ENCODE measurements at regions not wholly inside any gene's neighbourhood (a gene's known extent, or its start where the extent isn't known, plus 50 kb on each side); places are given as distances from the start of the nearest gene placed in this dataset.

DNA sequence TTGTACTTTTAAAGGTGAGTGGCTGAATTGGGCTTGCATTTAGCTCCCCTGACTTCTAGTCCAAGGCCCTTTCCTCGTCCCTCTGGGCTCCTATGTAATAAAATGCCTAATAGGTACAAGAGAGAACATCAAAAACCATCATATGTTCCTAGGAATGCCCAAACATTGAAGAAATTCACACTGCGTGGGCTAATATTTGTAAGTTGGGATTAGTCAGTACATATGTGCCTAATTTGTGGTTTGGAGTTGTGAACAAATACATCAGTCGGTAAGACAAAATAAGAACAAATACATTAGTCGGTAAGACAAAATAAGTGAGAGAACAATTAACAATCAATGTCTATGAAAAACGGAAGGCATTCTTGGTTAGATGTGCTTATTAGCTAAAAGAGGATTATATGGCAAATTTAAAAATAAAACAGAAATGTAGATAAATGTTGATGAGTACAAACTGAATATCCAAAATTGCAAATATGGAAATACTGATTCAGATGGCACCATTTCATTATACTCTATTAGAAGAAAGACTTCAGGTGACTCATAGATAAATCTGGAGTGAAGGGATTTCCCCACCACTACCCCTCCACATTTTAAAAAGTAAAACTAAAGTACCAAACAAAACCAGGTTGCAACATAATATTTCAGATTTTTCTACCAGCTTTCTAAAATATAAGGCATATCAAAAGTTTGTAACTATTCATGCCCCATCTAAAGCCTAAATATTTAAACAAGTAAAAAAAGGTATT is 325.4 kb downstream of the ZEB2 start:
- Mint-ChIP-seq H3K9me3 (ENCODE audit: unreplicated experiment) (no peaks in the 10 kb centered on the region), H3K4me1 (ENCODE audit: unreplicated experiment) (peaks cover 7% of the 10 kb centered on the region), H3K27ac (ENCODE audit: unreplicated experiment) (no peak overlapping the region), H3K36me3 (ENCODE audit: low read depth, unreplicated experiment) (no peaks in the 10 kb centered on the region), H3K27me3 (ENCODE audit: unreplicated experiment) (no peaks in the 10 kb centered on the region), H3K4me3 (ENCODE audit: unreplicated experiment) (no peak overlapping the region)
- TF ChIP-seq, protein P1, sequence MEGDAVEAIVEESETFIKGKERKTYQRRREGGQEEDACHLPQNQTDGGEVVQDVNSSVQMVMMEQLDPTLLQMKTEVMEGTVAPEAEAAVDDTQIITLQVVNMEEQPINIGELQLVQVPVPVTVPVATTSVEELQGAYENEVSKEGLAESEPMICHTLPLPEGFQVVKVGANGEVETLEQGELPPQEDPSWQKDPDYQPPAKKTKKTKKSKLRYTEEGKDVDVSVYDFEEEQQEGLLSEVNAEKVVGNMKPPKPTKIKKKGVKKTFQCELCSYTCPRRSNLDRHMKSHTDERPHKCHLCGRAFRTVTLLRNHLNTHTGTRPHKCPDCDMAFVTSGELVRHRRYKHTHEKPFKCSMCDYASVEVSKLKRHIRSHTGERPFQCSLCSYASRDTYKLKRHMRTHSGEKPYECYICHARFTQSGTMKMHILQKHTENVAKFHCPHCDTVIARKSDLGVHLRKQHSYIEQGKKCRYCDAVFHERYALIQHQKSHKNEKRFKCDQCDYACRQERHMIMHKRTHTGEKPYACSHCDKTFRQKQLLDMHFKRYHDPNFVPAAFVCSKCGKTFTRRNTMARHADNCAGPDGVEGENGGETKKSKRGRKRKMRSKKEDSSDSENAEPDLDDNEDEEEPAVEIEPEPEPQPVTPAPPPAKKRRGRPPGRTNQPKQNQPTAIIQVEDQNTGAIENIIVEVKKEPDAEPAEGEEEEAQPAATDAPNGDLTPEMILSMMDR (IDR thresholded peaks at IDR 0.05; ENCODE audit: unreplicated experiment): no peak
- DNase-seq (ENCODE audit: low spot score): no peak

GRCh38 chr2:144190908-144191605 is 328.9 kb downstream of the ZEB2 start:
- Mint-ChIP-seq H3K9me3 (ENCODE audit: unreplicated experiment) (no peaks in the 10 kb centered on the region), H3K27me3 (ENCODE audit: unreplicated experiment) (no peaks in the 10 kb centered on the region), H3K4me1 (ENCODE audit: unreplicated experiment) (no peaks in the 10 kb centered on the region), H3K27ac (ENCODE audit: unreplicated experiment) (no peak overlapping the region), H3K36me3 (ENCODE audit: low read depth, unreplicated experiment) (no peaks in the 10 kb centered on the region), H3K4me3 (ENCODE audit: unreplicated experiment) (no peak overlapping the region)
- no peak for DNase-seq (ENCODE audit: low spot score)
- TF ChIP-seq, protein P1 (IDR thresholded peaks at IDR 0.05; ENCODE audit: unreplicated experiment): no peak

DNA sequence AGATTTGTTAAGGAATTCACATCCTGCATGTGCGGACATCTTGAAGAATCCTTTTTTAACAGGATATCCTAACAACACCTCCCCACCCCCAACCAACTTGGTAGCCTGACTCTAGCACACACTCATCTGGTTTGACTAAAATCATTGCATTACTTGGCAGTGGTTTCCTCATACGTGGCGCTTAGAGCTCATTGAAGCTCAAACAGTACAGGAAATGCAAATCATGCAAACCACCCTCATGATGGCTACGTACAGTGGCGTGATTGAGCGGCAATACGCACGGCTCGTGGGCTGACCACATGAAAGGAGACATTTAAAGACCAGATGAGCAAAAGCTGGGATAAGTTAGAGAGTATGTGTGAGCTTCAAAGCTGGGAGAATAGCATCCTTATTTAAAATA is 336.2 kb downstream of the ZEB2 start:
- peak overlapping the region; percentile 80 for H3K27ac Mint-ChIP-seq (ENCODE audit: unreplicated experiment)
- H3K9me3 Mint-ChIP-seq (ENCODE audit: unreplicated experiment): no peaks in the 10 kb centered on the region
- H3K4me1 Mint-ChIP-seq (ENCODE audit: unreplicated experiment): peaks cover 8% of the 10 kb centered on the region
- H3K36me3 Mint-ChIP-seq (ENCODE audit: low read depth, unreplicated experiment): no peaks in the 10 kb centered on the region
- no peaks in the 10 kb centered on the region for H3K27me3 Mint-ChIP-seq (ENCODE audit: unreplicated experiment)
- DNase-seq (ENCODE audit: low spot score): peak; percentile 16
- TF ChIP-seq, protein P1 (IDR thresholded peaks at IDR 0.05; ENCODE audit: unreplicated experiment): no peak
- H3K4me3 Mint-ChIP-seq (ENCODE audit: unreplicated experiment): no peak overlapping the region

DNA sequence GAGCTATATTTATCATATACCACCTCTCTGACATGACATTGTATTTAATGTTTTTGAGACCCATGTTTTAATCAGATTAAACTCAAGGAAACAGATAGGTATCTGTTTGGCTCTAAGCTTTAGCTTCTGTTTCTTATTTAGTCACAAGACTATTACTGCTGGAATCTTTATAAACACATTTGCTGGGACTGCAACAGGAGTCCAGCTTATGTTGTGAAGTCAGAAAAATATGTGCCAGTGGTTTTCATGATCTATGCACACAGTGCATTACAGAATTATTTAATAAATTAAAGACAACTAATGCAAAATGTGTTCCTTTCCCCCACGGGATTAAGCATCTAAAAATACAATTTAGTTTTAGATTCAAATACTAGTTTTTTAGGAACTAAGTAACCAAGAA is 338.9 kb downstream of the ZEB2 start:
- no peak overlapping the region for H3K4me3 Mint-ChIP-seq (ENCODE audit: unreplicated experiment)
- peaks cover 8% of the 10 kb centered on the region for H3K4me1 Mint-ChIP-seq (ENCODE audit: unreplicated experiment)
- H3K36me3 Mint-ChIP-seq (ENCODE audit: low read depth, unreplicated experiment): peaks cover 4% of the 10 kb centered on the region
- H3K27me3 Mint-ChIP-seq (ENCODE audit: unreplicated experiment): no peaks in the 10 kb centered on the region
- DNase-seq (ENCODE audit: low spot score): no peak
- no peak overlapping the region for H3K27ac Mint-ChIP-seq (ENCODE audit: unreplicated experiment)
- TF ChIP-seq, protein P1 (IDR thresholded peaks at IDR 0.05; ENCODE audit: unreplicated experiment): no peak
- no peaks in the 10 kb centered on the region for H3K9me3 Mint-ChIP-seq (ENCODE audit: unreplicated experiment)

DNA sequence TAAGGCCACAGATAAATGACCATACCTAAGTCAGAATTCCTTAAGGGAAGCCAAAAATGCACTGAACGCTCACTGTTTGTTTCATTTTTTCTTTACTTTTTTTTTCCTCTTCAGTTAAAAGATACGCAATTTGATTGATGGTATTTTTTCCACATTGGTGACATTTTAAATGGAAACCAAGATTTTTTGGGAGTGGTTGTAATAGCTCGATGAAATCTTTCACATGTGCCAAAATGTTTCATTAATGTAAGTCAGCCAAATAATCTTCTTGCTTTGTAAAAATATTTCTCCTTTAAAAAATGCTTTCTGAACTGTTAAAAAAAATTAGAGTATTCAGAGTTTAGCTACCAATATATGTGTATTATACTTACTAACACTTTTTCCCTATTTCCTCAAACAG is 339.8 kb downstream of the ZEB2 start:
- Mint-ChIP-seq H3K4me1 (ENCODE audit: unreplicated experiment) (peaks cover 8% of the 10 kb centered on the region), H3K27me3 (ENCODE audit: unreplicated experiment) (no peaks in the 10 kb centered on the region)

More for the DNA sequence above, 339.8 kb downstream of the ZEB2 start:
- TF ChIP-seq, protein P1 (IDR thresholded peaks at IDR 0.05; ENCODE audit: unreplicated experiment): no peak
- Mint-ChIP-seq H3K9me3 (ENCODE audit: unreplicated experiment) (no peaks in the 10 kb centered on the region), H3K27ac (ENCODE audit: unreplicated experiment) (no peak overlapping the region), H3K4me3 (ENCODE audit: unreplicated experiment) (no peak overlapping the region), H3K36me3 (ENCODE audit: low read depth, unreplicated experiment) (peaks cover 4% of the 10 kb centered on the region)
- DNase-seq (ENCODE audit: low spot score): no peak
